ENCODE measurements at regions not wholly inside any gene's neighbourhood (a gene's known extent, or its start where the extent isn't known, plus 50 kb on each side); places are given as distances from the start of the nearest gene placed in this dataset.

DNA sequence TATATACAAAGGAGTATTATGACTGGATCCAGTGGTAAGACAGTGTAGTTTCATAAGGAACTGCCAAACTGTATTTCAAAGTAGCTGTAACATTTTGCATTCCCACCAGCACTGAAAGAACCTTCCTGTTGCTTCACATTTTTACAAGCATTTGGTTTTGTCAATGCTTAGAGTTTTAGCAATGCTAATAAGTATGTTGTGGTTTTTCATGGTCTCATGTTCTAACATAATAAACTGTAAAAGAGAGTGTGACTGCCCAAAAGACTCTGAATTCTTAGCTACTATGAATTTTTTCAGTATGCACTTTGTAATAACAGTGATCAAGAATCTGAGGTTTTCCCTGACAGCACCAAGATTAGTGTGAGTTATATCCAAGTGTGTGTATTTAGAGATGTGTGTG lies 604.2 kb downstream of the XIRP2 start:
- TF ChIP-seq ZBTB33 (IDR thresholded peaks at IDR 0.05) = no peak
- no peak for TF ChIP-seq CTCF (IDR thresholded peaks at IDR 0.05; ENCODE audit: low read depth, low read length, missing input control)
- TF ChIP-seq RAD21 (IDR thresholded peaks at IDR 0.05) = no peak
- TF ChIP-seq ATF3 (IDR thresholded peaks at IDR 0.05) = no peak
- no peak for TF ChIP-seq JUND (IDR thresholded peaks at IDR 0.05)
- TF ChIP-seq HNF4A (conservative IDR thresholded peaks at IDR 0.05) = no peak
- TF ChIP-seq FOXA1 (IDR thresholded peaks at IDR 0.05) = no peak
- no peak for TF ChIP-seq REST (IDR thresholded peaks at IDR 0.05)
- TF ChIP-seq MAX (IDR thresholded peaks at IDR 0.05) = no peak
- TF ChIP-seq SP1 (IDR thresholded peaks at IDR 0.05) = no peak
- no peak for TF ChIP-seq GABPA (IDR thresholded peaks at IDR 0.05 in 1 of 2, conservative IDR thresholded peaks at IDR 0.05 in 1 of 2)
- TF ChIP-seq YY1 (IDR thresholded peaks at IDR 0.05) = no peak
- TF ChIP-seq TAF1 (conservative IDR thresholded peaks at IDR 0.05) = no peak
